ENCODE measurements at regions not wholly inside any gene's neighbourhood (a gene's known extent, or its start where the extent isn't known, plus 50 kb on each side); places are given as distances from the start of the nearest gene placed in this dataset.

GRCh38 chr10:2844925-2845324, 222.4 kb upstream of the PFKP start:
- TF ChIP-seq CTCF (IDR thresholded peaks at IDR 0.05; ENCODE audit: low read depth, low read length, missing input control): no peak
- TF ChIP-seq, protein P1, sequence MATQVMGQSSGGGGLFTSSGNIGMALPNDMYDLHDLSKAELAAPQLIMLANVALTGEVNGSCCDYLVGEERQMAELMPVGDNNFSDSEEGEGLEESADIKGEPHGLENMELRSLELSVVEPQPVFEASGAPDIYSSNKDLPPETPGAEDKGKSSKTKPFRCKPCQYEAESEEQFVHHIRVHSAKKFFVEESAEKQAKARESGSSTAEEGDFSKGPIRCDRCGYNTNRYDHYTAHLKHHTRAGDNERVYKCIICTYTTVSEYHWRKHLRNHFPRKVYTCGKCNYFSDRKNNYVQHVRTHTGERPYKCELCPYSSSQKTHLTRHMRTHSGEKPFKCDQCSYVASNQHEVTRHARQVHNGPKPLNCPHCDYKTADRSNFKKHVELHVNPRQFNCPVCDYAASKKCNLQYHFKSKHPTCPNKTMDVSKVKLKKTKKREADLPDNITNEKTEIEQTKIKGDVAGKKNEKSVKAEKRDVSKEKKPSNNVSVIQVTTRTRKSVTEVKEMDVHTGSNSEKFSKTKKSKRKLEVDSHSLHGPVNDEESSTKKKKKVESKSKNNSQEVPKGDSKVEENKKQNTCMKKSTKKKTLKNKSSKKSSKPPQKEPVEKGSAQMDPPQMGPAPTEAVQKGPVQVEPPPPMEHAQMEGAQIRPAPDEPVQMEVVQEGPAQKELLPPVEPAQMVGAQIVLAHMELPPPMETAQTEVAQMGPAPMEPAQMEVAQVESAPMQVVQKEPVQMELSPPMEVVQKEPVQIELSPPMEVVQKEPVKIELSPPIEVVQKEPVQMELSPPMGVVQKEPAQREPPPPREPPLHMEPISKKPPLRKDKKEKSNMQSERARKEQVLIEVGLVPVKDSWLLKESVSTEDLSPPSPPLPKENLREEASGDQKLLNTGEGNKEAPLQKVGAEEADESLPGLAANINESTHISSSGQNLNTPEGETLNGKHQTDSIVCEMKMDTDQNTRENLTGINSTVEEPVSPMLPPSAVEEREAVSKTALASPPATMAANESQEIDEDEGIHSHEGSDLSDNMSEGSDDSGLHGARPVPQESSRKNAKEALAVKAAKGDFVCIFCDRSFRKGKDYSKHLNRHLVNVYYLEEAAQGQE (IDR thresholded peaks at IDR 0.05): no peak
- TF ChIP-seq JUND (IDR thresholded peaks at IDR 0.05): no peak
- no peak for TF ChIP-seq SP1 (IDR thresholded peaks at IDR 0.05)
- TF ChIP-seq RAD21 (IDR thresholded peaks at IDR 0.05): no peak
- TF ChIP-seq RXRA (IDR thresholded peaks at IDR 0.05): no peak
- TF ChIP-seq, protein P2, sequence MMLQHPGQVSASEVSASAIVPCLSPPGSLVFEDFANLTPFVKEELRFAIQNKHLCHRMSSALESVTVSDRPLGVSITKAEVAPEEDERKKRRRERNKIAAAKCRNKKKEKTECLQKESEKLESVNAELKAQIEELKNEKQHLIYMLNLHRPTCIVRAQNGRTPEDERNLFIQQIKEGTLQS (IDR thresholded peaks at IDR 0.05): no peak
- TF ChIP-seq YY1 (IDR thresholded peaks at IDR 0.05): no peak
- no peak for TF ChIP-seq GABPA (IDR thresholded peaks at IDR 0.05 in 1 of 2, conservative IDR thresholded peaks at IDR 0.05 in 1 of 2)
- no peak for TF ChIP-seq TAF1 (conservative IDR thresholded peaks at IDR 0.05)
- TF ChIP-seq, protein P3, sequence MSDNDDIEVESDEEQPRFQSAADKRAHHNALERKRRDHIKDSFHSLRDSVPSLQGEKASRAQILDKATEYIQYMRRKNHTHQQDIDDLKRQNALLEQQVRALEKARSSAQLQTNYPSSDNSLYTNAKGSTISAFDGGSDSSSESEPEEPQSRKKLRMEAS (IDR thresholded peaks at IDR 0.05): no peak
- TF ChIP-seq NR2F2 (IDR thresholded peaks at IDR 0.05): no peak
